COLO829 (cell line): ENCODE measurements at regions not wholly inside any gene's neighbourhood (a gene's known extent, or its start where the extent isn't known, plus 50 kb on each side); places are given as distances from the start of the nearest gene placed in this dataset.
A peak's percentile ranks its signal among the peaks of the same experiment; 100 is the strongest.

Experiments
- DNase-seq: peaks from one replicate; pipeline ENCODE4 v3.0.0; 2012; ENCODE audit warnings: low spot score

- DNase-seq, result no peak
These were observed 247.5 kb upstream of the LRIG1 start for GRCh38 chr3:66748175-66748876.

GRCh38 chr3:66751842-66752241, 246.3 kb upstream of the KBTBD8 start:
- no peak for DNase-seq

GRCh38 chr3:66753670-66754069, 244.4 kb upstream of the KBTBD8 start:
- no peak for DNase-seq

GRCh38 chr3:66754613-66755012, 243.5 kb upstream of the KBTBD8 start:
- DNase-seq, result no peak

GRCh38 chr3:66755924-66756323, 242.2 kb upstream of the KBTBD8 start:
- DNase-seq, result no peak

GRCh38 chr3:66756468-66757036, 241.6 kb upstream of the KBTBD8 start:
- no peak for DNase-seq

- no peak for DNase-seq
These were observed 236.9 kb upstream of the KBTBD8 start for GRCh38 chr3:66761093-66761780.

GRCh38 chr3:66762916-66763693, 235.0 kb upstream of the KBTBD8 start:
- peak; percentile 58 for DNase-seq

- no peak for DNase-seq
These were observed 220.0 kb upstream of the KBTBD8 start for GRCh38 chr3:66778107-66778506.

GRCh38 chr3:66778777-66779176, 219.3 kb upstream of the KBTBD8 start:
- no peak for DNase-seq

- no peak for DNase-seq
These were observed 212.8 kb upstream of the KBTBD8 start for GRCh38 chr3:66785191-66785909.

- no peak for DNase-seq
These were observed 208.4 kb upstream of the KBTBD8 start for GRCh38 chr3:66789580-66790237.

GRCh38 chr3:66792086-66792485, 206.0 kb upstream of the KBTBD8 start:
- DNase-seq, result no peak

GRCh38 chr3:66795365-66795764, 202.7 kb upstream of the KBTBD8 start:
- no peak for DNase-seq

GRCh38 chr3:66796343-66796742, 201.8 kb upstream of the KBTBD8 start:
- no peak for DNase-seq

GRCh38 chr3:66797889-66798560, 200.1 kb upstream of the KBTBD8 start:
- DNase-seq, result peak; percentile 29

- DNase-seq, result no peak
These were observed 197.1 kb upstream of the KBTBD8 start for GRCh38 chr3:66800941-66801545.

- DNase-seq, result no peak
These were observed 194.9 kb upstream of the KBTBD8 start for GRCh38 chr3:66803206-66803605.

GRCh38 chr3:66803721-66804695, 194.1 kb upstream of the KBTBD8 start:
- DNase-seq, result no peak
